Left colon (tissue), 2 donors: ENCODE measurements at regions not wholly inside any gene's neighbourhood (a gene's known extent, or its start where the extent isn't known, plus 50 kb on each side); places are given as distances from the start of the nearest gene placed in this dataset.
A peak's percentile ranks its signal among the peaks of the same experiment; 100 is the strongest.
"Not testable (repeated sequence)": the region's sequence is repeated elsewhere in the genome, so short reads cannot be mapped to it uniquely, and the experiment has no call there.

Source experiments
- ATAC-seq: fragments of 200-7000 bp; cut with Tn5 transposase; one replicate; pipeline ENCODE4 v1.9.1; 2020; ENCODE audit warnings: mild to moderate bottlenecking, moderate library complexity
- DNase-seq, 2 donors: peaks; one replicate each; pipeline ENCODE4 v3.0.0-alpha.2; 2020
- intact Hi-C, 2 donors: fragments of 100-400 bp; cut with DNase I in 1 of 2; cut with micrococcal nuclease in 1 of 2; formaldehyde crosslinking; loops; one replicate each; pipeline versions ENCODE4 v1.11.2 to v1.14.0; 2022; cut with DNase I, micrococcal nuclease
- donor health status: DM: no; HTN: no; CAD: no.
- donor health status: DM: yes; HTN: yes; CAD: no.

- intact Hi-C loops, DNase-seq, ATAC-seq: not testable (repeated sequence)
Measured at GRCh38 chr20:30361756-30362155, 895.7 kb upstream of the DEFB115 start.

GRCh38 chr20:30376430-30376766 is 881.1 kb upstream of the DEFB115 start:
- ATAC-seq, DNase-seq, intact Hi-C loops: not testable (repeated sequence)

GRCh38 chr20:30376767-30377658 is 880.5 kb upstream of the DEFB115 start:
- DNase-seq (peak; percentile 72 to 89), ATAC-seq (peak; percentile 98)
- intact Hi-C loops, result no loop called here

- intact Hi-C loops, ATAC-seq, DNase-seq: not testable (repeated sequence)
Measured at GRCh38 chr20:30378317-30378716, 879.1 kb upstream of the DEFB115 start.

GRCh38 chr20:30378721-30379120 is 878.7 kb upstream of the DEFB115 start:
- ATAC-seq, DNase-seq, intact Hi-C loops: not testable (repeated sequence)

- ATAC-seq, DNase-seq, intact Hi-C loops: not testable (repeated sequence)
Measured at GRCh38 chr20:30384841-30385240, 872.6 kb upstream of the DEFB115 start.

GRCh38 chr20:30386099-30386498 is 871.4 kb upstream of the DEFB115 start:
- intact Hi-C loops, DNase-seq, ATAC-seq: not testable (repeated sequence)

- ATAC-seq, DNase-seq, intact Hi-C loops: not testable (repeated sequence)
Measured at GRCh38 chr20:30387823-30388222, 869.6 kb upstream of the DEFB115 start.

- ATAC-seq, DNase-seq, intact Hi-C loops: not testable (repeated sequence)
Measured at GRCh38 chr20:30393523-30393922, 863.9 kb upstream of the DEFB115 start.

- intact Hi-C loops, ATAC-seq, DNase-seq: not testable (repeated sequence)
Measured at GRCh38 chr20:30397111-30397510, 860.4 kb upstream of the DEFB115 start.

GRCh38 chr20:30405061-30405460 is 852.4 kb upstream of the DEFB115 start:
- ATAC-seq, intact Hi-C loops, DNase-seq: not testable (repeated sequence)

GRCh38 chr20:30405585-30405984 is 851.9 kb upstream of the DEFB115 start:
- ATAC-seq, intact Hi-C loops, DNase-seq: not testable (repeated sequence)

- intact Hi-C loops, DNase-seq, ATAC-seq: not testable (repeated sequence)
Measured at GRCh38 chr20:30406370-30406769, 851.1 kb upstream of the DEFB115 start.

- intact Hi-C loops, result no loop called here
- no peak for DNase-seq
- no peak for ATAC-seq
Measured at GRCh38 chr20:30412972-30413371, 844.5 kb upstream of the DEFB115 start.

GRCh38 chr20:30417387-30417786 is 840.1 kb upstream of the DEFB115 start:
- intact Hi-C loops, DNase-seq, ATAC-seq: not testable (repeated sequence)

GRCh38 chr20:30418378-30418777 is 839.1 kb upstream of the DEFB115 start:
- DNase-seq, intact Hi-C loops, ATAC-seq: not testable (repeated sequence)

GRCh38 chr20:30419466-30419865 is 838.0 kb upstream of the DEFB115 start:
- no peak for DNase-seq
- no peak for ATAC-seq
- intact Hi-C loops, result no loop called here

- intact Hi-C loops, DNase-seq, ATAC-seq: not testable (repeated sequence)
Measured at GRCh38 chr20:30419871-30420420, 837.5 kb upstream of the DEFB115 start.
